SK-N-SH treated with all-trans-retinoic acid at 6 μM for 48 hours (cell line): ENCODE measurements at regions not wholly inside any gene's neighbourhood (a gene's known extent, or its start where the extent isn't known, plus 50 kb on each side); places are given as distances from the start of the nearest gene placed in this dataset.

Experiments
- ATAC-seq: fragments of 200-7000 bp; cut with Tn5 transposase; 3 replicates; pipeline ENCODE4 v1.9.1; 2020; ENCODE audit warnings: mild to moderate bottlenecking, moderate library complexity
- ARNTL ChIP-seq: fragments of 450-650 bp; formaldehyde crosslinking; IDR thresholded peaks from 2 replicates; pipeline ENCODE4 v1.5.0; 2020; ENCODE audit warnings: low read depth, mild to moderate bottlenecking, moderate library complexity, borderline replicate concordance
- BACH2 ChIP-seq: fragments of 250-450 bp; sonication (Bioruptor Pico); IDR thresholded peaks from 2 replicates; pipeline ENCODE4 v1.9.0; 2021; ENCODE audit warnings: mild to moderate bottlenecking, borderline replicate concordance
- CSDC2 ChIP-seq: fragments of 250-450 bp; sonication (Bioruptor Pico); IDR thresholded peaks from 2 replicates; pipeline ENCODE4 v1.5.0; 2020; ENCODE audit warnings: mild to moderate bottlenecking, moderate library complexity
- GLIS3 ChIP-seq: fragments of 250-450 bp; sonication (Bioruptor Pico); IDR thresholded peaks from 2 replicates; pipeline ENCODE4 v1.5.0; 2020; ENCODE audit warnings: mild to moderate bottlenecking, moderate library complexity
- ISL1 ChIP-seq: fragments of 250-450 bp; sonication (Bioruptor Pico); IDR thresholded peaks from 2 replicates; pipeline ENCODE4 v2.1.2; 2022; ENCODE audit warnings: mild to moderate bottlenecking, moderate library complexity
- OSR1 ChIP-seq: fragments of 250-450 bp; sonication (Bioruptor Pico); IDR thresholded peaks from 2 replicates; pipeline ENCODE4 v1.8.0; 2022; ENCODE audit warnings: moderate library complexity, mild to moderate bottlenecking, inconsistent platforms
- PPARA ChIP-seq: fragments of 250-450 bp; sonication (Bioruptor Pico); IDR thresholded peaks from 2 replicates; pipeline ENCODE4 v1.5.0; 2020; ENCODE audit warnings: mild to moderate bottlenecking, borderline replicate concordance
- TCF4 ChIP-seq: fragments of 250-450 bp; sonication (Bioruptor Pico); IDR thresholded peaks from 2 replicates; pipeline ENCODE4 v1.8.0; 2021; ENCODE audit warnings: mild to moderate bottlenecking, moderate library complexity, borderline replicate concordance
- TOX ChIP-seq: fragments of 250-450 bp; sonication (Bioruptor Pico); IDR thresholded peaks from 2 replicates; pipeline ENCODE4 v1.8.0; 2021; ENCODE audit warnings: mild to moderate bottlenecking, moderate library complexity, borderline replicate concordance
- ZC3H10 ChIP-seq: fragments of 250-450 bp; sonication (Bioruptor Pico); IDR thresholded peaks from 2 replicates; pipeline ENCODE4 v1.5.1; 2021; ENCODE audit warnings: mild to moderate bottlenecking, moderate library complexity
- ZFP3 ChIP-seq: fragments of 250-450 bp; sonication (Bioruptor Pico); IDR thresholded peaks from 2 replicates; pipeline ENCODE4 v1.5.0; 2020; ENCODE audit warnings: mild to moderate bottlenecking, moderate library complexity
- ZFP30 ChIP-seq: fragments of 450-650 bp; formaldehyde crosslinking; IDR thresholded peaks from 2 replicates; pipeline ENCODE4 v1.5.0; 2022; ENCODE audit warnings: mild to moderate bottlenecking, moderate library complexity
- ZNF565 ChIP-seq: fragments of 450-650 bp; formaldehyde crosslinking; conservative IDR thresholded peaks from 2 replicates; pipeline ENCODE4 v1.5.0; 2020; ENCODE audit warnings: low read depth, mild to moderate bottlenecking, moderate library complexity
- ZNF8 ChIP-seq: fragments of 450-650 bp; formaldehyde crosslinking; IDR thresholded peaks from 2 replicates; pipeline ENCODE4 v1.5.0; 2020; ENCODE audit warnings: mild to moderate bottlenecking, moderate library complexity
- TF ChIP-seq, protein P1 (sequence below): fragments of 250-450 bp; sonication (Bioruptor Pico); IDR thresholded peaks from 2 replicates; pipeline ENCODE4 v1.8.0; 2020; ENCODE audit warnings: mild to moderate bottlenecking, moderate library complexity, borderline replicate concordance
- TF ChIP-seq, protein P2 (sequence below): fragments of 250-450 bp; sonication (Bioruptor Pico); IDR thresholded peaks from 2 replicates; pipeline ENCODE4 v1.5.1; 2020; ENCODE audit warnings: low read depth, mild to moderate bottlenecking, moderate library complexity
- TF ChIP-seq, protein P3 (sequence below): fragments of 250-450 bp; sonication (Bioruptor Pico); IDR thresholded peaks from 2 replicates; pipeline ENCODE4 v1.8.0; 2021; ENCODE audit warnings: low read depth, mild to moderate bottlenecking, moderate library complexity, borderline replicate concordance
- TF ChIP-seq, protein P4 (sequence below): fragments of 250-450 bp; sonication (Bioruptor Pico); IDR thresholded peaks from 2 replicates; pipeline ENCODE4 v1.5.1; 2021; ENCODE audit warnings: mild to moderate bottlenecking, moderate library complexity
- TF ChIP-seq, protein P5 (sequence below): fragments of 250-450 bp; sonication (Bioruptor Pico); IDR thresholded peaks from 2 replicates; pipeline ENCODE4 v1.5.0; 2020; ENCODE audit warnings: mild to moderate bottlenecking, moderate library complexity

DNA sequence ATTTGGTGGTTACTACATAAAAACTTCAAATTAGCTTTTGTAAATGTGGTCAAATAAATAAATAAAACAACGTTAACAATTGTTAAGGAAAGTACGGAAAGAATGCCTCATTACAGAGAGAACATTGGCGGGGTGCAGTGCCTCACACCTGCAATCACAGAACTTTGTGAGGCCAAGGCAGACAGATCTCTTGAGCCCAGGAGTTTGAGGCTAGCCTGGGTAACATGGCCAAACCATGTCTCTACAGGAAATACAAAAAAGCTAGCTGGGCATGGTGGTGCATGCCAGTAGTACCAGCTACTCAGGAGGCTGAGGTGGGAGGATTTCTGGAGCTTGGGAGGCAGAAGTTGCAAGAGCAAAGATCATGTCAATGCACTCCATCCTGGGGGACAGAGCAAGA is 59.4 kb upstream of the VPREB1 start:
- no peak for ATAC-seq
- no peak for TF ChIP-seq TOX (CRISPR knock-in tag)
- no peak for TF ChIP-seq ZC3H10 (CRISPR knock-in tag)
- TF ChIP-seq, protein P1, sequence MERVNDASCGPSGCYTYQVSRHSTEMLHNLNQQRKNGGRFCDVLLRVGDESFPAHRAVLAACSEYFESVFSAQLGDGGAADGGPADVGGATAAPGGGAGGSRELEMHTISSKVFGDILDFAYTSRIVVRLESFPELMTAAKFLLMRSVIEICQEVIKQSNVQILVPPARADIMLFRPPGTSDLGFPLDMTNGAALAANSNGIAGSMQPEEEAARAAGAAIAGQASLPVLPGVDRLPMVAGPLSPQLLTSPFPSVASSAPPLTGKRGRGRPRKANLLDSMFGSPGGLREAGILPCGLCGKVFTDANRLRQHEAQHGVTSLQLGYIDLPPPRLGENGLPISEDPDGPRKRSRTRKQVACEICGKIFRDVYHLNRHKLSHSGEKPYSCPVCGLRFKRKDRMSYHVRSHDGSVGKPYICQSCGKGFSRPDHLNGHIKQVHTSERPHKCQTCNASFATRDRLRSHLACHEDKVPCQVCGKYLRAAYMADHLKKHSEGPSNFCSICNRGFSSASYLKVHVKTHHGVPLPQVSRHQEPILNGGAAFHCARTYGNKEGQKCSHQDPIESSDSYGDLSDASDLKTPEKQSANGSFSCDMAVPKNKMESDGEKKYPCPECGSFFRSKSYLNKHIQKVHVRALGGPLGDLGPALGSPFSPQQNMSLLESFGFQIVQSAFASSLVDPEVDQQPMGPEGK (CRISPR knock-in tag): no peak
- TF ChIP-seq, protein P2, sequence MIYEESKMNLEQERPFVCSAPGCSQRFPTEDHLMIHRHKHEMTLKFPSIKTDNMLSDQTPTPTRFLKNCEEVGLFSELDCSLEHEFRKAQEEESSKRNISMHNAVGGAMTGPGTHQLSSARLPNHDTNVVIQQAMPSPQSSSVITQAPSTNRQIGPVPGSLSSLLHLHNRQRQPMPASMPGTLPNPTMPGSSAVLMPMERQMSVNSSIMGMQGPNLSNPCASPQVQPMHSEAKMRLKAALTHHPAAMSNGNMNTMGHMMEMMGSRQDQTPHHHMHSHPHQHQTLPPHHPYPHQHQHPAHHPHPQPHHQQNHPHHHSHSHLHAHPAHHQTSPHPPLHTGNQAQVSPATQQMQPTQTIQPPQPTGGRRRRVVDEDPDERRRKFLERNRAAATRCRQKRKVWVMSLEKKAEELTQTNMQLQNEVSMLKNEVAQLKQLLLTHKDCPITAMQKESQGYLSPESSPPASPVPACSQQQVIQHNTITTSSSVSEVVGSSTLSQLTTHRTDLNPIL (CRISPR knock-in tag): no peak
- TF ChIP-seq CSDC2 (CRISPR knock-in tag): no peak
- TF ChIP-seq ZNF8 (CRISPR knock-in tag): no peak
- TF ChIP-seq, protein P3, sequence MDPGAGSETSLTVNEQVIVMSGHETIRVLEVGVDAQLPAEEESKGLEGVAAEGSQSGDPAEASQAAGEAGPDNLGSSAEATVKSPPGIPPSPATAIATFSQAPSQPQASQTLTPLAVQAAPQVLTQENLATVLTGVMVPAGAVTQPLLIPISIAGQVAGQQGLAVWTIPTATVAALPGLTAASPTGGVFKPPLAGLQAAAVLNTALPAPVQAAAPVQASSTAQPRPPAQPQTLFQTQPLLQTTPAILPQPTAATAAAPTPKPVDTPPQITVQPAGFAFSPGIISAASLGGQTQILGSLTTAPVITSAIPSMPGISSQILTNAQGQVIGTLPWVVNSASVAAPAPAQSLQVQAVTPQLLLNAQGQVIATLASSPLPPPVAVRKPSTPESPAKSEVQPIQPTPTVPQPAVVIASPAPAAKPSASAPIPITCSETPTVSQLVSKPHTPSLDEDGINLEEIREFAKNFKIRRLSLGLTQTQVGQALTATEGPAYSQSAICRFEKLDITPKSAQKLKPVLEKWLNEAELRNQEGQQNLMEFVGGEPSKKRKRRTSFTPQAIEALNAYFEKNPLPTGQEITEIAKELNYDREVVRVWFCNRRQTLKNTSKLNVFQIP (CRISPR knock-in tag): no peak
- TF ChIP-seq ARNTL (CRISPR knock-in tag): no peak
- no peak for TF ChIP-seq ZFP3 (CRISPR knock-in tag)
- TF ChIP-seq PPARA (CRISPR knock-in tag): no peak
- no peak for TF ChIP-seq TCF4 (CRISPR knock-in tag)

DNA sequence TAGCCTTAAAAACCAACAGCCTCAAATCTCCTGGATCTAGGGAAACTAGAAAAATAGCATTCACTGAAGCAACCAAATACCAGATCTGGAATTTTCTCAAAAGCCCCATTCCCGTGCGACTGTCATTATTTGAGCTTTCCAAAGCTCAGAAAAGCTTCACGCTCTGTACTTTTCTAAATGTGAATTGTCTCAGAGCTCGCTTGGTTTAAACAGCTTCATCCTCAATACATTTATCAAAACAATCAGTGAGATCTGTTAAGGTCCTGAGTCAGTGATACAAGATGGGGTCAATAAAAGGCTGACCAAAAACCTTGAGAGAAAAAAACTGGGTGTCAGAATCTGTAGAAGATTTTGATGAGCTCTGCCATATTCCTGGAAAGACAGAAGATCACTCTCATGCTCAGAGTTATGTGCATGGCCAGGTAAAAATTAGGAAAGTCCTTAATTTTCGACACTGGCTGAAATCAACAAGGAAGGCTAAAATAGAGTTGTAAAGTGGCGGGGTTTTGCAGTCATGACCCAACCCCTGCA is 60.2 kb upstream of the VPREB1 start:
- TF ChIP-seq CSDC2 (CRISPR knock-in tag) (no peak), ZNF8 (CRISPR knock-in tag) (no peak), TCF4 (CRISPR knock-in tag) (no peak), GLIS3 (CRISPR knock-in tag) (no peak), ZFP30 (no peak), ZNF565 (no peak), ISL1 (CRISPR knock-in tag) (no peak), ZFP3 (CRISPR knock-in tag) (no peak), OSR1 (CRISPR knock-in tag) (no peak), TOX (CRISPR knock-in tag) (no peak), BACH2 (CRISPR knock-in tag) (no peak), PPARA (CRISPR knock-in tag) (no peak)
- TF ChIP-seq, protein P1 (CRISPR knock-in tag): no peak
- TF ChIP-seq, protein P4, sequence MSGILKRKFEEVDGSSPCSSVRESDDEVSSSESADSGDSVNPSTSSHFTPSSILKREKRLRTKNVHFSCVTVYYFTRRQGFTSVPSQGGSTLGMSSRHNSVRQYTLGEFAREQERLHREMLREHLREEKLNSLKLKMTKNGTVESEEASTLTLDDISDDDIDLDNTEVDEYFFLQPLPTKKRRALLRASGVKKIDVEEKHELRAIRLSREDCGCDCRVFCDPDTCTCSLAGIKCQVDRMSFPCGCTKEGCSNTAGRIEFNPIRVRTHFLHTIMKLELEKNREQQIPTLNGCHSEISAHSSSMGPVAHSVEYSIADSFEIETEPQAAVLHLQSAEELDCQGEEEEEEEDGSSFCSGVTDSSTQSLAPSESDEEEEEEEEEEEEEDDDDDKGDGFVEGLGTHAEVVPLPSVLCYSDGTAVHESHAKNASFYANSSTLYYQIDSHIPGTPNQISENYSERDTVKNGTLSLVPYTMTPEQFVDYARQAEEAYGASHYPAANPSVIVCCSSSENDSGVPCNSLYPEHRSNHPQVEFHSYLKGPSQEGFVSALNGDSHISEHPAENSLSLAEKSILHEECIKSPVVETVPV (CRISPR knock-in tag): no peak
- TF ChIP-seq, protein P2 (CRISPR knock-in tag): no peak
- TF ChIP-seq, protein P5, sequence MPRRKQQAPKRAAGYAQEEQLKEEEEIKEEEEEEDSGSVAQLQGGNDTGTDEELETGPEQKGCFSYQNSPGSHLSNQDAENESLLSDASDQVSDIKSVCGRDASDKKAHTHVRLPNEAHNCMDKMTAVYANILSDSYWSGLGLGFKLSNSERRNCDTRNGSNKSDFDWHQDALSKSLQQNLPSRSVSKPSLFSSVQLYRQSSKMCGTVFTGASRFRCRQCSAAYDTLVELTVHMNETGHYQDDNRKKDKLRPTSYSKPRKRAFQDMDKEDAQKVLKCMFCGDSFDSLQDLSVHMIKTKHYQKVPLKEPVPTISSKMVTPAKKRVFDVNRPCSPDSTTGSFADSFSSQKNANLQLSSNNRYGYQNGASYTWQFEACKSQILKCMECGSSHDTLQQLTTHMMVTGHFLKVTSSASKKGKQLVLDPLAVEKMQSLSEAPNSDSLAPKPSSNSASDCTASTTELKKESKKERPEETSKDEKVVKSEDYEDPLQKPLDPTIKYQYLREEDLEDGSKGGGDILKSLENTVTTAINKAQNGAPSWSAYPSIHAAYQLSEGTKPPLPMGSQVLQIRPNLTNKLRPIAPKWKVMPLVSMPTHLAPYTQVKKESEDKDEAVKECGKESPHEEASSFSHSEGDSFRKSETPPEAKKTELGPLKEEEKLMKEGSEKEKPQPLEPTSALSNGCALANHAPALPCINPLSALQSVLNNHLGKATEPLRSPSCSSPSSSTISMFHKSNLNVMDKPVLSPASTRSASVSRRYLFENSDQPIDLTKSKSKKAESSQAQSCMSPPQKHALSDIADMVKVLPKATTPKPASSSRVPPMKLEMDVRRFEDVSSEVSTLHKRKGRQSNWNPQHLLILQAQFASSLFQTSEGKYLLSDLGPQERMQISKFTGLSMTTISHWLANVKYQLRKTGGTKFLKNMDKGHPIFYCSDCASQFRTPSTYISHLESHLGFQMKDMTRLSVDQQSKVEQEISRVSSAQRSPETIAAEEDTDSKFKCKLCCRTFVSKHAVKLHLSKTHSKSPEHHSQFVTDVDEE (CRISPR knock-in tag): no peak
- ATAC-seq: no peak
